IPS DF 6.9 (cell line): ENCODE measurements at regions not wholly inside any gene's neighbourhood (a gene's known extent, or its start where the extent isn't known, plus 50 kb on each side); places are given as distances from the start of the nearest gene placed in this dataset.
"Not testable (repeated sequence)": the region's sequence is repeated elsewhere in the genome, so short reads cannot be mapped to it uniquely, and the experiment has no call there.

Experiments
- DNase-seq: peaks from one replicate; pipeline ENCODE4 v3.0.0-alpha.2; 2013; ENCODE audit warnings: low read depth, low spot score
- H3K27ac ChIP-seq: one replicate; pipeline ENCODE4 v1.5.1; 2013; ENCODE audit warnings: low read length, control low read depth
- H3K27me3 ChIP-seq: 2 replicates; pipeline ENCODE4 v1.6.1; 2013; ENCODE audit warnings: mild to moderate bottlenecking, low read length; ENCODE audit not compliant: control insufficient read depth, insufficient read depth
- H3K36me3 ChIP-seq: 2 replicates; pipeline ENCODE4 v1.6.1; 2013; ENCODE audit warnings: low read length; ENCODE audit not compliant: control insufficient read depth, insufficient read depth
- H3K4me1 ChIP-seq: 2 replicates; pipeline ENCODE4 v1.6.1; 2013; ENCODE audit warnings: low read length; ENCODE audit not compliant: control insufficient read depth, insufficient read depth
- H3K4me3 ChIP-seq: 2 replicates; pipeline ENCODE4 v1.5.1; 2013; ENCODE audit warnings: mild to moderate bottlenecking, low read length
- H3K9me3 ChIP-seq: 2 replicates; pipeline ENCODE4 v1.6.1; 2013; ENCODE audit warnings: low read length, inconsistent platforms; ENCODE audit not compliant: control insufficient read depth, insufficient read depth
- WGBS: extraction: QIAGEN DNeasy Blood & Tissue Kit; methylation state at CpG from one replicate; pipeline ENCODE4 v1.1.7; 2013; ENCODE audit warnings: mixed read lengths, missing lambda C conversion rate; ENCODE audit not compliant: insufficient read length, insufficient coverage; 5-methylcytosine and 5-hydroxymethylcytosine counted together

DNA sequence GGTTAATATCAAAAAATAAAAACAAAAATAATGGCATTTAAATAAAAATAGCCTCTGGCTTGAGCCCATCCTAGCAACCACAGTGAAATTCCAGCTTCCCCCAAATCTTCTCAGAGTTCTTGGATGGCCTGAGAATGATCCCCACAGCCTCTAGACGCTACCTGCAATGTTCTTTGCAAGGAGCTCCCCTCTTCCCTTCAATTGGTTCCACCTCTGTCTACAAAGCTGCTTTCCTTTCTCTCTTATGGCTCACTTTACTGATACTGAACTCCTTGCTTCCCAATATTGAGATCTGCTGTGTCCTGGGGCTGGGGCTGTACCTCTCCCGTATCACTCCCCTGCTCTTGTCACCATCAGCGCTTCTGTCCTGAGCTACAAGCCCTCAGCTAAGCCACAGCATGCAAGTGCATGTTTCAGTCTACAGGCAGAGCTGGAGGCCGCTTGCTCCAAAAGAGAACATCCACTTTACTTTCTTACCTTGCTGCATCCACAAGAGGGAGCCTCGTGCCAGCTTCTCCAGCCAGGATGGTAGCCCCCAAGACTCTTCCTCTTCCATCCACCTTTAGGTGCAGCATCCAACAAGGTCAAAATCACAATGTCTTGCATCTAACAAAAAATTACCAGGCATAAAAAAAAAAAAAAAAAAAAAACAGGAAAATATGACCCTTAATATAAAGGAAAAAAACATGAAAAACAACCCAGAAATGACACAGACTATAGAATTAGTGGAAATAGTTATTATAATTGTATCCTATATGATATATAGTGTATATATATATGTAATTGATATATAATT, 57.4 kb upstream of the PRSS3 start:
- H3K27me3 ChIP-seq = no peaks in the 10 kb centered on the region
- H3K27ac ChIP-seq = no peak overlapping the region
- no peaks in the 10 kb centered on the region for H3K9me3 ChIP-seq
- no peak for DNase-seq
- no peaks in the 10 kb centered on the region for H3K4me1 ChIP-seq
- H3K4me3 ChIP-seq = no peak overlapping the region
- no peaks in the 10 kb centered on the region for H3K36me3 ChIP-seq
- WGBS = no CpG with 5 or more reads among the region's 5 CpGs

GRCh38 chr9:33739398-33739797, 56.0 kb upstream of the PRSS3 start:
- no peaks in the 10 kb centered on the region for H3K27me3 ChIP-seq
- no peaks in the 10 kb centered on the region for H3K36me3 ChIP-seq
- no peaks in the 10 kb centered on the region for H3K9me3 ChIP-seq
- no peak overlapping the region for H3K27ac ChIP-seq
- H3K4me1 ChIP-seq = no peaks in the 10 kb centered on the region
- DNase-seq = no peak
- H3K4me3 ChIP-seq = no peak overlapping the region

DNA sequence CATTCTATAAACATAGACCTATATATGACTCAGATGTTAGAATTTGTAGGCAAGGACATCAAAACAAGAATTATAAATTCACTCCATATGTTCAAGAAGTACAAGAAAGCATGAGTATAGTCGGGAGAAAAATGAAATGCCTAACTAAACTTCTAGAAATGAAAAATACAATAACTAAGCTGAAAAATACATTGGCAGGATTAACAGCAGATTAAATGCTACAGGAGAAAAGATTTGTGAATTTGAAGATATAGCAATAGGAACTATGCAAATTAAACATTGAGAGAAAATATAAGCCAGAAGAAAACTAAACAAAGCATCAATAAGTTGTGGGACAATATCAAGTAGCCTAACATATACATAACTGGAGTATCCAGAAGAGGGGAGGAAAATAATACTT, 55.3 kb upstream of the PRSS3 start:
- no peaks in the 10 kb centered on the region for H3K27me3 ChIP-seq
- WGBS = no CpG with 5 or more reads among the region's 1 CpG
- H3K27ac ChIP-seq = no peak overlapping the region

DNA sequence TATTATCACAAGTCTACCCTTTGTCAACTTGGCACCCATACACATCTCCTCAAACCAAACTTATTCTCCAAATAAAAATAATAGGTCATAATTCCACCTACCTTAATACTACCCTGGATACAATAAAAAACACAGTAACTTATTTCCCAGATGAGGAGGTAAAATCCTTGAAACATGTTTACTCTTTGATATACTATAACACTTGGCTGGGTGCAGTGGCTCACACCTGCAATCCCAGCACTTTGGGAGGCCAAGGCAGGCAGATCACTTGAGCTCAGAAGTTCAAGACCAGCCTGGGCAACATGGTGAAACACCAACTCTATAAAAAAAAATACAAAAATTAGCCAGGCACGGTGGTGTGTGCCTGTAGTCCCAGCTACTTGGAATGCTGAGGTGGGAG, 54.4 kb upstream of the PRSS3 start:
- DNase-seq, H3K4me1 ChIP-seq, H3K27ac ChIP-seq, H3K27me3 ChIP-seq, H3K4me3 ChIP-seq, H3K36me3 ChIP-seq, H3K9me3 ChIP-seq: not testable (repeated sequence)
- WGBS = no CpG with 5 or more reads among the region's 1 CpG

More for the DNA sequence above, 55.3 kb upstream of the PRSS3 start:
- no peaks in the 10 kb centered on the region for H3K4me1 ChIP-seq
- H3K4me3 ChIP-seq = no peak overlapping the region
- no peak for DNase-seq
- no peaks in the 10 kb centered on the region for H3K36me3 ChIP-seq
- H3K9me3 ChIP-seq = no peaks in the 10 kb centered on the region

DNA sequence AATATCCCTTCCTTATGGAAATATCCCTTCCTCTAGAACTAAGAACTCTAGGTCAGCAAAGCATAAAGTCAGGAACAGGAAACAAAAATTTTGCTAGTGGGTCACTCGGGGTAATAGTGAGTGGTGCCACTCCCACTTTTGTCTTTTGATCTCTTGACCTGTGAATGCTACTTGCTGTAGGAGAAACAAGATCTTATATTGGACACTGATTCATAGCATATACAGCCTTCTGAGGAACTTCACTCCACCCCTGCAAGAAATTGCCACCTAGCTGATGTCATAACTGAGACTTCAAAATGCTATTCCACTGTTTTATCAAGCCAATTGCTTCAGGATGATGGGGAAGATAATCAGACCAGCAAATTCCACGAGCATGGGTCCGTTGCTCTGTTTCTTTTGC, 53.3 kb upstream of the PRSS3 start:
- Histone ChIP-seq H3K36me3 (no peaks in the 10 kb centered on the region), H3K4me1 (no peaks in the 10 kb centered on the region), H3K9me3 (no peaks in the 10 kb centered on the region), H3K27me3 (no peaks in the 10 kb centered on the region), H3K27ac (no peak overlapping the region), H3K4me3 (no peak overlapping the region)
- WGBS = no CpG with 5 or more reads among the region's 3 CpGs
- DNase-seq = no peak

GRCh38 chr9:33742519-33742918, 52.8 kb upstream of the PRSS3 start:
- no peak overlapping the region for H3K4me3 ChIP-seq
- no peak for DNase-seq
- no peaks in the 10 kb centered on the region for H3K9me3 ChIP-seq
- WGBS = no CpG with 5 or more reads among the region's 2 CpGs
- no peaks in the 10 kb centered on the region for H3K27me3 ChIP-seq
- no peak overlapping the region for H3K27ac ChIP-seq
- no peaks in the 10 kb centered on the region for H3K36me3 ChIP-seq
- H3K4me1 ChIP-seq = no peaks in the 10 kb centered on the region
